IMR-90 (cell line): ENCODE measurements at regions not wholly inside any gene's neighbourhood (a gene's known extent, or its start where the extent isn't known, plus 50 kb on each side); places are given as distances from the start of the nearest gene placed in this dataset.

Experiments used
- ATAC-seq: fragments of 200-7000 bp; cut with Tn5 transposase; 2 replicates; pipeline ENCODE4 v1.9.1; 2020; ENCODE audit warnings: low read depth, mild to moderate bottlenecking, moderate library complexity
- BruUV-seq: library from RNA; stranded (reverse); fragments of 400-500 nt; replicated peaks from 2 replicates; lab custom pipeline; 2021; lab: Mats Ljungman, UMichigan
- CTCF ChIA-PET: fragments of 300-600 bp; formaldehyde crosslinking; extraction: SDS; loops from one replicate; lab custom pipeline; 2021; ENCODE audit warnings: antibody characterized with exemption; lab: Yijun Ruan, JAX
- POLR2A ChIA-PET: fragments of 300-600 bp; sonication (Branson Sonifier 250); formaldehyde crosslinking; loops from one replicate; lab custom pipeline; 2022; ENCODE audit warnings: antibody characterized with exemption; ENCODE audit not compliant: unreplicated experiment; lab: Charles Lee
- DNase-seq: peaks from one replicate; pipeline ENCODE4 v3.0.0; 2013
- H2AFZ ChIP-seq: replicated peaks from 2 replicates; pipeline ENCODE3; 2013; ENCODE audit warnings: low read length, mild to moderate bottlenecking; ENCODE audit not compliant: poor library complexity
- H2AK5ac ChIP-seq: 2 replicates; pipeline ENCODE4 v1.6.1; 2013; ENCODE audit warnings: low read depth, low read length, inconsistent platforms
- H2AK9ac ChIP-seq: replicated peaks from 2 replicates; pipeline ENCODE3; 2013; ENCODE audit warnings: mild to moderate bottlenecking, low read depth, low read length, moderate library complexity; ENCODE audit not compliant: poor library complexity
- H2BK120ac ChIP-seq: 2 replicates; pipeline ENCODE4 v1.6.1; 2013; ENCODE audit warnings: low read depth, low read length, inconsistent platforms
- H2BK15ac ChIP-seq: 3 replicates; pipeline ENCODE4 v1.6.1; 2013; ENCODE audit warnings: low read depth, low read length, inconsistent platforms
- H2BK20ac ChIP-seq: 2 replicates; pipeline ENCODE4 v1.6.1; 2013; ENCODE audit warnings: low read depth, mild to moderate bottlenecking, inconsistent platforms, low read length, moderate library complexity
- H2BK5ac ChIP-seq: 2 replicates; pipeline ENCODE4 v1.6.1; 2013; ENCODE audit warnings: mild to moderate bottlenecking, low read depth, low read length, inconsistent platforms; ENCODE audit not compliant: poor library complexity, severe bottlenecking
- H3K14ac ChIP-seq: replicated peaks from 2 replicates; pipeline ENCODE4 v1.6.1; 2013; ENCODE audit warnings: low read depth, low read length, inconsistent platforms
- H3K18ac ChIP-seq: 2 replicates; pipeline ENCODE4 v1.6.1; 2013; ENCODE audit warnings: low read depth, low read length, control low read depth
- H3K23ac ChIP-seq: 2 replicates; pipeline ENCODE4 v1.6.1; 2013; ENCODE audit warnings: low read depth, low read length, inconsistent platforms
- H3K27ac ChIP-seq: 2 replicates; pipeline ENCODE4 v1.5.1; 2013; ENCODE audit warnings: mild to moderate bottlenecking, control low read depth, low read length; ENCODE audit not compliant: insufficient read depth
- H3K27me3 ChIP-seq: 2 replicates; pipeline ENCODE4 v1.6.1; 2013; ENCODE audit warnings: low read length; ENCODE audit not compliant: control insufficient read depth, insufficient read depth
- H3K36me3 ChIP-seq: 2 replicates; pipeline ENCODE4 v1.6.1; 2013; ENCODE audit warnings: low read length, mixed read lengths; ENCODE audit not compliant: control insufficient read depth, insufficient read depth
- H3K4ac ChIP-seq: 2 replicates; pipeline ENCODE4 v1.6.1; 2013; ENCODE audit warnings: low read depth, low read length, inconsistent platforms
- H3K4me1 ChIP-seq: 2 replicates; pipeline ENCODE4 v1.6.1; 2013; ENCODE audit warnings: low read length, mixed read lengths; ENCODE audit not compliant: control insufficient read depth, insufficient read depth
- H3K4me2 ChIP-seq: 2 replicates; pipeline ENCODE4 v1.6.1; 2013; ENCODE audit warnings: low read depth, mild to moderate bottlenecking, control low read depth, low read length, moderate library complexity
- H3K4me3 ChIP-seq: 2 replicates; pipeline ENCODE4 v1.5.1; 2013; ENCODE audit warnings: low read depth, mild to moderate bottlenecking, control low read depth, low read length, moderate library complexity; ENCODE audit not compliant: insufficient read depth
- H3K56ac ChIP-seq: 2 replicates; pipeline ENCODE4 v1.6.1; 2013; ENCODE audit warnings: low read length, inconsistent platforms; ENCODE audit not compliant: insufficient read depth; ENCODE audit errors: extremely low read depth
- H3K79me1 ChIP-seq, 2 experiments: 2 replicates each; pipeline ENCODE4 v1.6.1; 2013; ENCODE audit warnings: low read length in 2 of 2, inconsistent platforms in 1 of 2, low read depth in 1 of 2
- H3K9ac ChIP-seq: 2 replicates; pipeline ENCODE4 v1.6.1; 2013; ENCODE audit warnings: low read depth, low read length, control low read depth
- H3K9me1 ChIP-seq: 2 replicates; pipeline ENCODE4 v1.6.1; 2013; ENCODE audit warnings: low read length, inconsistent platforms; ENCODE audit not compliant: insufficient read depth
- H3K9me3 ChIP-seq: 2 replicates; pipeline ENCODE4 v1.6.1; 2013; ENCODE audit warnings: low read length; ENCODE audit not compliant: control insufficient read depth, insufficient read depth
- H4K20me1 ChIP-seq: 2 replicates; pipeline ENCODE4 v1.6.1; 2013; ENCODE audit warnings: low read length, inconsistent platforms; ENCODE audit not compliant: insufficient read depth
- H4K5ac ChIP-seq: 2 replicates; pipeline ENCODE4 v1.6.1; 2013; ENCODE audit warnings: mild to moderate bottlenecking, low read depth, low read length, control low read depth
- H4K8ac ChIP-seq, 2 experiments: 2 replicates each; pipeline ENCODE4 v1.6.1; 2013; ENCODE audit warnings: low read depth in 2 of 2, low read length in 2 of 2, control low read depth in 1 of 2, inconsistent platforms in 1 of 2
- H4K91ac ChIP-seq: 2 replicates; pipeline ENCODE4 v1.6.1; 2013; ENCODE audit warnings: low read depth, low read length, inconsistent platforms; ENCODE audit not compliant: insufficient read depth
- BHLHE40 ChIP-seq: fragments of 150-350 bp; IDR thresholded peaks from 2 replicates; pipeline ENCODE4 v1.6.1; 2016; ENCODE audit warnings: mild to moderate bottlenecking, low read depth, low read length
- CEBPB ChIP-seq: IDR thresholded peaks from 2 replicates; pipeline ENCODE4 v1.6.1; 2012; ENCODE audit warnings: low read depth, low read length, improper control_type of control experiment
- CHD1 ChIP-seq: IDR thresholded peaks from 2 replicates; pipeline ENCODE4 v1.6.1; 2012; ENCODE audit warnings: low read depth, low read length, improper control_type of control experiment
- CTCF ChIP-seq: conservative IDR thresholded peaks from 2 replicates; pipeline ENCODE4 v1.5.1; 2012; ENCODE audit warnings: mild to moderate bottlenecking, low read depth, low read length, improper control_type of control experiment
- ELK1 ChIP-seq: fragments of 150-350 bp; IDR thresholded peaks from 2 replicates; pipeline ENCODE4 v1.6.1; 2016; ENCODE audit warnings: low read depth, mild to moderate bottlenecking, low read length, moderate library complexity, borderline replicate concordance
- FOS ChIP-seq: fragments of 150-350 bp; IDR thresholded peaks from 2 replicates; pipeline ENCODE4 v1.6.1; 2016; ENCODE audit warnings: low read depth, low read length
- MAFK ChIP-seq: IDR thresholded peaks from 2 replicates; pipeline ENCODE4 v1.6.1; 2012; ENCODE audit warnings: low read depth, low read length, improper control_type of control experiment
- MAZ ChIP-seq: IDR thresholded peaks from 2 replicates; pipeline ENCODE4 v1.6.1; 2012; ENCODE audit warnings: low read depth, mild to moderate bottlenecking, low read length, improper control_type of control experiment, moderate library complexity, borderline replicate concordance
- MXI1 ChIP-seq: IDR thresholded peaks from 2 replicates; pipeline ENCODE4 v1.6.1; 2012; ENCODE audit warnings: low read depth, mild to moderate bottlenecking, low read length, moderate library complexity, borderline replicate concordance
- NFE2L2 ChIP-seq: fragments of 150-350 bp; IDR thresholded peaks from 2 replicates; pipeline ENCODE4 v1.6.1; 2016; ENCODE audit warnings: low read depth, mild to moderate bottlenecking, low read length
- POLR2A ChIP-seq: IDR thresholded peaks from 2 replicates; pipeline ENCODE4 v1.6.1; 2012; ENCODE audit warnings: mild to moderate bottlenecking, low read depth, low read length
- RAD21 ChIP-seq: IDR thresholded peaks from 2 replicates; pipeline ENCODE4 v1.6.1; 2012; ENCODE audit warnings: low read length, improper control_type of control experiment
- RCOR1 ChIP-seq: IDR thresholded peaks from 2 replicates; pipeline ENCODE4 v1.6.1; 2012; ENCODE audit warnings: mild to moderate bottlenecking, low read length, improper control_type of control experiment; ENCODE audit not compliant: insufficient replicate concordance
- RFX5 ChIP-seq: IDR thresholded peaks from 2 replicates; pipeline ENCODE4 v1.8.0; 2012; ENCODE audit warnings: low read depth, mild to moderate bottlenecking, low read length, moderate library complexity
- SMC3 ChIP-seq: fragments of 150-350 bp; IDR thresholded peaks from 2 replicates; pipeline ENCODE4 v1.6.1; 2016; ENCODE audit warnings: low read depth, mild to moderate bottlenecking, antibody characterized with exemption, low read length, moderate library complexity
- USF2 ChIP-seq: fragments of 150-350 bp; IDR thresholded peaks from 2 replicates; pipeline ENCODE4 v1.6.1; 2017; ENCODE audit warnings: mild to moderate bottlenecking, antibody characterized with exemption, low read length, low read depth
- WGBS, 2 experiments: methylation state at CpG; one replicate each; pipeline versions ENCODE4 v1.1.5 to v1.1.7; 2013; ENCODE audit warnings: missing lambda C conversion rate in 2 of 2; ENCODE audit not compliant: insufficient read length in 1 of 2; ENCODE audit errors: extremely low coverage in 2 of 2; 5-methylcytosine and 5-hydroxymethylcytosine counted together
- dilution Hi-C: fragments of 300-500 bp; cut with HindIII; formaldehyde crosslinking; loops from one replicate; pipeline ENCODE4 v1.14.3; 2018; ENCODE audit warnings: low sequenced_read_pairs; ENCODE audit not compliant: unreplicated experiment
- in situ Hi-C: fragments of 300-500 bp; cut with MboI; formaldehyde crosslinking; loops from 3 replicates; pipeline ENCODE4 v1.14.3; 2019; ENCODE audit warnings: low sequenced_read_pairs, inconsistent platforms, mixed read lengths
- intact Hi-C: fragments of 100-400 bp; cut with micrococcal nuclease; formaldehyde crosslinking; loops from 2 replicates; pipeline ENCODE4 v1.10.0; 2022

DNA sequence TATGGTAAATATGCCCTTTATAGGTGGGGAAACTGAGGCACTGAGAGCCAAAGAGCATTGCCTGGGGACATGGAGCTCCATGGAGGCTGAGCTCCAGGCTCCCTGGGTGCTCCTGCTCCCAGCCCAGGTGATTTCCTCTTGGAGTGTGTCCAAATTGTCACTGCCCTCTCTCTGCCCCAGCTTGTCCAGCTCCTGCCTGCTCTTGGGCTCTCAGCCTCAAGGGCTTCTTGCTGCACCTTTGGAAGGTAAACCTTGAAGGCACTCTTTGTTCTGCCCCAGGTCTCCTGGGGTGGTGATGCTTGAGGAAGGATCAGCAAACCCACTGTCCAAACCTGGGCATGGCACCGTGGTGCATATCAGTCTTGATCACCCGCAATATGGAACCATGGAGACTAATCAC, 166.1 kb downstream of the RPS24 start:
- H2BK120ac ChIP-seq = no peak overlapping the region
- no peak overlapping the region for H4K8ac ChIP-seq
- no peak overlapping the region for H2AFZ ChIP-seq
- H3K4me1 ChIP-seq = peaks cover 22% of the 10 kb centered on the region
- no peak overlapping the region for H3K4me3 ChIP-seq
- no peak overlapping the region for H3K9ac ChIP-seq
- H3K23ac ChIP-seq = no peak overlapping the region
- ChIA-PET POLR2A (no interaction called here), CTCF (no interaction called here)
- H3K14ac ChIP-seq = no peak overlapping the region
- no peak overlapping the region; the same call in 1 of the 2 replicates for H2AK5ac ChIP-seq
- no peak overlapping the region for H2BK15ac ChIP-seq
- H4K5ac ChIP-seq = no peak overlapping the region
- dilution Hi-C loops (no loop called here), in situ Hi-C loops (loop anchor here (10.0 kb wide), 1 partner anchor 995 kb away; no protein-coding TSS in a partner anchor), intact Hi-C loops (loop anchor here (5.0 kb wide), 1 partner anchor 152 kb away; no protein-coding TSS in a partner anchor)
- ATAC-seq = no peak
- no peak overlapping the region for H3K18ac ChIP-seq
- H4K20me1 ChIP-seq = no peaks in the 10 kb centered on the region
- no peak overlapping the region for H4K91ac ChIP-seq
- H2BK20ac ChIP-seq = no peak overlapping the region
- peaks cover 2% of the 10 kb centered on the region; the same call in 1 of the 2 replicates for H3K27me3 ChIP-seq
- no peaks in the 10 kb centered on the region for H3K79me1 ChIP-seq
- H3K36me3 ChIP-seq = no peaks in the 10 kb centered on the region
- DNase-seq = no peak
- H3K9me1 ChIP-seq = peaks cover 11% of the 10 kb centered on the region; the same call in 1 of the 2 replicates
- H2BK5ac ChIP-seq = no peak overlapping the region
- no peak overlapping the region for H3K4ac ChIP-seq
- no peak overlapping the region for H3K56ac ChIP-seq
- TF ChIP-seq RFX5 (no peak), NFE2L2 (no peak), FOS (no peak), USF2 (no peak), POLR2A (no peak), RAD21 (no peak), MXI1 (no peak), ELK1 (no peak), MAZ (no peak), RCOR1 (no peak), BHLHE40 (no peak), SMC3 (no peak), CHD1 (no peak), MAFK (no peak), CEBPB (no peak), CTCF (no peak)
- no TSS peak for BruUV-seq
- no peak overlapping the region for H2AK9ac ChIP-seq
- H3K4me2 ChIP-seq = no peak overlapping the region
- WGBS, 2 experiments = no CpG with 5 or more reads among the region's 2 CpGs
- no peak overlapping the region for H3K27ac ChIP-seq
- H3K9me3 ChIP-seq = no peaks in the 10 kb centered on the region; the same call in 1 of the 2 replicates
